WTC11 (cell line): ENCODE measurements at regions not wholly inside any gene's neighbourhood (a gene's known extent, or its start where the extent isn't known, plus 50 kb on each side); places are given as distances from the start of the nearest gene placed in this dataset.

ENCODE experiments used
- ATAC-seq: fragments of 200-7000 bp; cut with Tn5 transposase; 2 replicates; pipeline ENCODE4 v1.10.0; 2021; ENCODE audit warnings: mild to moderate bottlenecking, moderate library complexity
- CTCF ChIA-PET: fragments of 300-600 bp; sonication (Branson Sonifier 250); formaldehyde crosslinking; loops from one replicate; lab custom pipeline; 2021; ENCODE audit warnings: antibody characterized with exemption; lab: Charles Lee
- POLR2A ChIA-PET: fragments of 350-600 bp; sonication (Branson Sonifier 250); formaldehyde crosslinking; loops from one replicate; lab custom pipeline; 2021; ENCODE audit warnings: antibody characterized with exemption; lab: Charles Lee
- DNase-seq: peaks from one replicate; pipeline ENCODE4 v3.0.0; 2021; ENCODE audit warnings: low spot score
- H3K27ac Mint-ChIP-seq: 2 replicates; pipeline ENCODE4 v1.8.0; 2021; ENCODE audit warnings: mixed read lengths
- H3K27me3 Mint-ChIP-seq: 2 replicates; pipeline ENCODE4 v1.8.0; 2021; ENCODE audit warnings: low read depth, mild to moderate bottlenecking, moderate library complexity, mixed read lengths
- H3K36me3 Mint-ChIP-seq: 2 replicates; pipeline ENCODE4 v1.8.0; 2021; ENCODE audit warnings: mixed read lengths
- H3K4me1 Mint-ChIP-seq: 2 replicates; pipeline ENCODE4 v1.8.0; 2022; ENCODE audit warnings: mixed read lengths
- H3K4me3 Mint-ChIP-seq: 2 replicates; pipeline ENCODE4 v1.8.0; 2021; ENCODE audit warnings: mild to moderate bottlenecking, moderate library complexity, mixed read lengths
- H3K9me3 Mint-ChIP-seq: 2 replicates; pipeline ENCODE4 v1.8.0; 2021; ENCODE audit warnings: mixed read lengths
- ATF1 ChIP-seq: sonication (generic); formaldehyde crosslinking; IDR thresholded peaks from 2 replicates; pipeline ENCODE4 v1.8.1; 2023; ENCODE audit warnings: mild to moderate bottlenecking, moderate library complexity, missing genetic modification reagents
- CDX4 ChIP-seq: fragments of 250-450 bp; sonication (Bioruptor Pico); IDR thresholded peaks from 2 replicates; pipeline ENCODE4 v1.9.0; 2021; ENCODE audit warnings: moderate library complexity, mild to moderate bottlenecking, inconsistent platforms, borderline replicate concordance
- E2F1 ChIP-seq: sonication (generic); formaldehyde crosslinking; IDR thresholded peaks from 2 replicates; pipeline ENCODE4 v1.8.0; 2022; ENCODE audit warnings: mild to moderate bottlenecking, missing genetic modification reagents
- ETV6 ChIP-seq: sonication (generic); formaldehyde crosslinking; IDR thresholded peaks from 2 replicates; pipeline ENCODE4 v1.8.1; 2022; ENCODE audit warnings: mild to moderate bottlenecking, missing genetic modification reagents
- GTF2I ChIP-seq: fragments of 250-450 bp; sonication (Bioruptor Pico); conservative IDR thresholded peaks from 2 replicates; pipeline ENCODE4 v1.4.0; 2021; ENCODE audit warnings: mild to moderate bottlenecking
- HMGA2 ChIP-seq: fragments of 250-450 bp; sonication (Bioruptor Pico); IDR thresholded peaks from 2 replicates; pipeline ENCODE4 v1.4.0; 2021; ENCODE audit warnings: mild to moderate bottlenecking, moderate library complexity
- IRF1 ChIP-seq: sonication (generic); formaldehyde crosslinking; IDR thresholded peaks from 2 replicates; pipeline ENCODE4 v1.8.0; 2023; ENCODE audit warnings: missing genetic modification reagents
- MYBL2 ChIP-seq: sonication (generic); formaldehyde crosslinking; IDR thresholded peaks from 2 replicates; pipeline ENCODE4 v1.8.1; 2023; ENCODE audit warnings: mild to moderate bottlenecking, moderate library complexity, missing genetic modification reagents
- NFATC4 ChIP-seq: fragments of 250-450 bp; sonication (Bioruptor Pico); IDR thresholded peaks from 2 replicates; pipeline ENCODE4 v1.9.0; 2021; ENCODE audit warnings: mild to moderate bottlenecking
- NR1H2 ChIP-seq: sonication (generic); formaldehyde crosslinking; IDR thresholded peaks from 2 replicates; pipeline ENCODE4 v1.9.0; 2021; ENCODE audit warnings: mild to moderate bottlenecking, moderate library complexity, missing genetic modification reagents
- RORB ChIP-seq: fragments of 250-450 bp; sonication (Bioruptor Pico); IDR thresholded peaks from 2 replicates; pipeline ENCODE4 v1.9.0; 2021; ENCODE audit warnings: mild to moderate bottlenecking
- SP1 ChIP-seq: sonication (generic); formaldehyde crosslinking; conservative IDR thresholded peaks from 2 replicates; pipeline ENCODE4 v1.8.1; 2022; ENCODE audit warnings: missing genetic modification reagents
- TP53 ChIP-seq: sonication (generic); formaldehyde crosslinking; IDR thresholded peaks from 2 replicates; pipeline ENCODE4 v1.8.1; 2023; ENCODE audit warnings: mild to moderate bottlenecking, missing genetic modification reagents
- ZBTB43 ChIP-seq: sonication (generic); formaldehyde crosslinking; IDR thresholded peaks from 2 replicates; pipeline ENCODE4 v1.8.1; 2023; ENCODE audit warnings: mild to moderate bottlenecking, missing genetic modification reagents
- ZNF232 ChIP-seq: sonication (generic); formaldehyde crosslinking; IDR thresholded peaks from 2 replicates; pipeline ENCODE4 v1.8.0; 2022; ENCODE audit warnings: mild to moderate bottlenecking, missing genetic modification reagents
- ZNF263 ChIP-seq: sonication (generic); formaldehyde crosslinking; IDR thresholded peaks from 2 replicates; pipeline ENCODE4 v1.8.1; 2022; ENCODE audit warnings: low read depth, mild to moderate bottlenecking, moderate library complexity, missing genetic modification reagents
- ZNF281 ChIP-seq: sonication (generic); formaldehyde crosslinking; IDR thresholded peaks from 2 replicates; pipeline ENCODE4 v1.8.0; 2023; ENCODE audit warnings: mild to moderate bottlenecking, missing genetic modification reagents
- ZNF317 ChIP-seq: sonication (generic); formaldehyde crosslinking; IDR thresholded peaks from 2 replicates; pipeline ENCODE4 v1.8.1; 2023; ENCODE audit warnings: low read depth, mild to moderate bottlenecking, moderate library complexity, missing genetic modification reagents, borderline replicate concordance
- ZNF396 ChIP-seq: fragments of 250-450 bp; sonication (Bioruptor Pico); IDR thresholded peaks from 2 replicates; pipeline ENCODE4 v1.8.0; 2021; ENCODE audit warnings: mild to moderate bottlenecking, moderate library complexity, borderline replicate concordance
- ZNF416 ChIP-seq: fragments of 250-450 bp; sonication (Bioruptor Pico); IDR thresholded peaks from 2 replicates; pipeline ENCODE4 v1.9.0; 2021; ENCODE audit warnings: mild to moderate bottlenecking, inconsistent platforms
- ZNF425 ChIP-seq: fragments of 250-450 bp; sonication (Bioruptor Pico); conservative IDR thresholded peaks from 2 replicates; pipeline ENCODE4 v1.9.0; 2021; ENCODE audit warnings: mild to moderate bottlenecking
- TF ChIP-seq, protein P1 (sequence below): fragments of 250-450 bp; sonication (Bioruptor Pico); IDR thresholded peaks from 2 replicates; pipeline ENCODE4 v2.1.2; 2022; ENCODE audit warnings: mild to moderate bottlenecking, moderate library complexity
- TF ChIP-seq, protein P2 (sequence below): sonication (generic); formaldehyde crosslinking; IDR thresholded peaks from 2 replicates; pipeline ENCODE4 v1.8.0; 2022; ENCODE audit warnings: mild to moderate bottlenecking, missing genetic modification reagents

DNA sequence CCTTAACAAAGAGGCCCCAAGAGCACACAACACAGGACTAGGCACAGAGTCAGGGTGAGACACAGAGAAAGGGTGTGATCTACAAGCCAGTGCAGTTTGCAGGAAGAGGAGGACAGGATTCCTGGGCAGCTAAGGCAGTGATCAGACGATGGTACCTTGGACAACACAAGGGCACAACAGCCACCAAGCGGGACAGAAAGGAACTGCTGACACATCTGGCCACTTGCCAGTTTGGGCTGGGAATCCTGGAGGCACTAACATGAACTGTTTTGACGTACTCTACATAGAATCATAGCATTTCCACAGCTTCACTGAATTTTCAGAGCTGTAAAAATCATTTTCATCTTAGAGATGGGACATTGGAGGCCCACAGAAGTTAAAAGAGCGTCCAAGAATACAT, 221.5 kb upstream of the SLC35G4 start (continued):
- no peak for TF ChIP-seq ZNF281 (CRISPR knock-in tag)
- no peak for TF ChIP-seq IRF1 (CRISPR knock-in tag)
- no peak for TF ChIP-seq TP53 (CRISPR knock-in tag)
- TF ChIP-seq RORB (CRISPR knock-in tag), result no peak
- no peak for TF ChIP-seq CDX4 (CRISPR knock-in tag)
- no peak for TF ChIP-seq ETV6
- no peak for TF ChIP-seq E2F1 (CRISPR knock-in tag)
- no peak for TF ChIP-seq ZNF425 (CRISPR knock-in tag)
- no peak for TF ChIP-seq ZNF416 (CRISPR knock-in tag)
- TF ChIP-seq, protein P1, sequence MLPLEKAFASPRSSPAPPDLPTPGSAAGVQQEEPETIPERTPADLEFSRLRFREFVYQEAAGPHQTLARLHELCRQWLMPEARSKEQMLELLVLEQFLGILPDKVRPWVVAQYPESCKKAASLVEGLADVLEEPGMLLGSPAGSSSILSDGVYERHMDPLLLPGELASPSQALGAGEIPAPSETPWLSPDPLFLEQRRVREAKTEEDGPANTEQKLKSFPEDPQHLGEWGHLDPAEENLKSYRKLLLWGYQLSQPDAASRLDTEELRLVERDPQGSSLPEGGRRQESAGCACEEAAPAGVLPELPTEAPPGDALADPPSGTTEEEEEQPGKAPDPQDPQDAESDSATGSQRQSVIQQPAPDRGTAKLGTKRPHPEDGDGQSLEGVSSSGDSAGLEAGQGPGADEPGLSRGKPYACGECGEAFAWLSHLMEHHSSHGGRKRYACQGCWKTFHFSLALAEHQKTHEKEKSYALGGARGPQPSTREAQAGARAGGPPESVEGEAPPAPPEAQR, result no peak
- no peak for TF ChIP-seq HMGA2 (CRISPR knock-in tag)
- no peak for TF ChIP-seq ATF1 (CRISPR knock-in tag)
- no peak for TF ChIP-seq SP1

DNA sequence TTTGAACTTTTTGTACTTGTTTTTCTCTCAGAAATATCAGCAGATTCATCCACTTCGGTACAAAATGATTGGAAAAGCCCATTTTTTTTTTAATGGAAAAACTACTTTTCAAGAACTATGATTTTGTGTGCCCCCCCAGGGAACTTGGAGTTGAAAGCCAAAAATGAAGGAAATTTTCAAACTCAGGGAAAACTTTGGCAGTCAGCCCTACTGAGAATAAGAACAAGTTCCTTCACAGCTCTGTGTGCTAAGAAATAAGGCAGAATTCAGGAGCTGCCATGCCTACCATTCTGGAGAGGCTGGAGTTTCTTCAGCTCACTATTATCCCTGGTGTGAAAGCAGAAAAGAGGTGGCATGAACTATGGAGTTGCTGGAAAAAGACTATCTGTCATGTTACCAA, 226.0 kb upstream of the SLC35G4 start:
- H3K36me3 Mint-ChIP-seq, result no peaks in the 10 kb centered on the region; the same call in 1 of the 2 replicates
- no peak for ATAC-seq
- no peaks in the 10 kb centered on the region; the same call in 1 of the 2 replicates for H3K27me3 Mint-ChIP-seq
- no peak for DNase-seq
- ChIA-PET POLR2A (no interaction called here), CTCF (no interaction called here)
- no peak overlapping the region for H3K4me3 Mint-ChIP-seq
- peaks cover 21% of the 10 kb centered on the region for H3K9me3 Mint-ChIP-seq
- H3K27ac Mint-ChIP-seq, result no peak overlapping the region
- H3K4me1 Mint-ChIP-seq, result 0 out of 2 replicates have a peak, but pooled peaks cover 3% of the 10 kb centered on the region
- no peak for TF ChIP-seq ZBTB43 (CRISPR knock-in tag)
- no peak for TF ChIP-seq NFATC4 (CRISPR knock-in tag)
- TF ChIP-seq GTF2I (CRISPR knock-in tag), result no peak
- TF ChIP-seq ZNF425 (CRISPR knock-in tag), result no peak
- no peak for TF ChIP-seq NR1H2
- no peak for TF ChIP-seq ZNF263 (CRISPR knock-in tag)
- TF ChIP-seq E2F1 (CRISPR knock-in tag), result no peak
- TF ChIP-seq, protein P2, sequence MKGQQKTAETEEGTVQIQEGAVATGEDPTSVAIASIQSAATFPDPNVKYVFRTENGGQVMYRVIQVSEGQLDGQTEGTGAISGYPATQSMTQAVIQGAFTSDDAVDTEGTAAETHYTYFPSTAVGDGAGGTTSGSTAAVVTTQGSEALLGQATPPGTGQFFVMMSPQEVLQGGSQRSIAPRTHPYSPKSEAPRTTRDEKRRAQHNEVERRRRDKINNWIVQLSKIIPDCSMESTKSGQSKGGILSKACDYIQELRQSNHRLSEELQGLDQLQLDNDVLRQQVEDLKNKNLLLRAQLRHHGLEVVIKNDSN, result no peak
- TF ChIP-seq ZNF232 (CRISPR knock-in tag), result no peak
- TF ChIP-seq MYBL2 (CRISPR knock-in tag), result no peak
- TF ChIP-seq ZNF317 (CRISPR knock-in tag), result no peak
- TF ChIP-seq ZNF396 (CRISPR knock-in tag), result no peak
